ENCODE measurements at regions not wholly inside any gene's neighbourhood (a gene's known extent, or its start where the extent isn't known, plus 50 kb on each side); places are given as distances from the start of the nearest gene placed in this dataset.

- no peak for TF ChIP-seq CTCF (IDR thresholded peaks at IDR 0.05)
- TF ChIP-seq POLR2A (IDR thresholded peaks at IDR 0.05), result no peak
Observed at GRCh38 chr13:107568181-107568580, 647.2 kb downstream of the LIG4 start.
